NCI-H82 treated with DMSO at 0.1 percent for 48 hours (cell line): ENCODE measurements at regions not wholly inside any gene's neighbourhood (a gene's known extent, or its start where the extent isn't known, plus 50 kb on each side); places are given as distances from the start of the nearest gene placed in this dataset.
"Not testable (repeated sequence)": the region's sequence is repeated elsewhere in the genome, so short reads cannot be mapped to it uniquely, and the experiment has no call there.

Experiments
- DNase-seq: peaks from one replicate; lab custom pipeline; 2025; ENCODE audit not compliant: unreplicated experiment; lab: John Stamatoyannopoulos, UW

GRCh38 chr9:93813221-93814076, 141.7 kb downstream of the BARX1 start:
- no peak for DNase-seq

- no peak for DNase-seq
Measured at GRCh38 chr9:93812410-93812668, 142.8 kb downstream of the BARX1 start.

DNA sequence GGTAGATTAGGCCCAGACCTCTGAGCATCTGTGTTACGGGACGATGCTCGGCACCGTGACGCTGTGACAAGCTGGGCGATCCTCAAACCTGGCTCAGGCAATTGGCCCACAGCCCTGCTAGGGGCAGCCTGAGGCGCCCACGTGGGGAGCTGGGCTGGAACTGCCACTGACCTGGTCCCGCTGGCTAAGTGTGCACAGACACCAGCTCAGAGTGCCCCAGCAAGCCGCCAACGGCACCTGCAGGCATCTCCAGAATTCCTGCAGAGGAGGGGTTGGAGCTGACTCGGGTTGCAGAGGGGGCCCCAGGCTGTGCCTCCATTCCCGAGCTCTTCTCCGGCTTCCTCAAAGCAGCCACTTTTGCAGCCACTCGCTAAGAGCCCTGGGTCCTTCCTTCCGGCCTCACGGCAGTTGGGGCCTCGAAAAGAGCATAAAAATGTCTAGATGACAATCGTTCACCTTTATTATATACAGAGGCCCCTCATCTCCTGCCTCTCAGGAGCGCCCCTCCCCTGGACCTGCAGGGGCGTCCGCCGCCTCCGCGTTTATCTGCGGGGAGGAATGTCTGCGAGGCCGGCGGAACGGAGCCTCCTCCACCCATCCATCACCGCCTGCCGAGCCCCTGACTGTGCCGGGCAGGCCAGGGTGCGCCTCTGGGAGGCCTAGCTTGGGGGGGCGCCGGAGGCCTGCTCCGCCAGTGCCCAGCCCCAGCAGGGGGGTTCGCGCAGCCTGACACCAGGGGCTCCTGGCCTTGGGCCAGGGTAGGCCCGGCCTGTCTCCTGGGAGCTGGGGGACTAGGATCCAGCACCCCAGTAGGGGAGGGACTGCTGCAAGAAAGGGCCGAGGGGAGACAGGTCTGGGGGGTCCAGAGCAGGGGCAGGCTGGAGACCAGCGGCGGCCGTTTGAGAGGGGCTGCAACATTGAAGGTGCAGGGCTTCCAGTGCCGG, 144.9 kb downstream of the BARX1 start:
- no peak for DNase-seq

- DNase-seq: no peak
Measured at GRCh38 chr9:93809204-93809940, 145.8 kb downstream of the BARX1 start.

DNA sequence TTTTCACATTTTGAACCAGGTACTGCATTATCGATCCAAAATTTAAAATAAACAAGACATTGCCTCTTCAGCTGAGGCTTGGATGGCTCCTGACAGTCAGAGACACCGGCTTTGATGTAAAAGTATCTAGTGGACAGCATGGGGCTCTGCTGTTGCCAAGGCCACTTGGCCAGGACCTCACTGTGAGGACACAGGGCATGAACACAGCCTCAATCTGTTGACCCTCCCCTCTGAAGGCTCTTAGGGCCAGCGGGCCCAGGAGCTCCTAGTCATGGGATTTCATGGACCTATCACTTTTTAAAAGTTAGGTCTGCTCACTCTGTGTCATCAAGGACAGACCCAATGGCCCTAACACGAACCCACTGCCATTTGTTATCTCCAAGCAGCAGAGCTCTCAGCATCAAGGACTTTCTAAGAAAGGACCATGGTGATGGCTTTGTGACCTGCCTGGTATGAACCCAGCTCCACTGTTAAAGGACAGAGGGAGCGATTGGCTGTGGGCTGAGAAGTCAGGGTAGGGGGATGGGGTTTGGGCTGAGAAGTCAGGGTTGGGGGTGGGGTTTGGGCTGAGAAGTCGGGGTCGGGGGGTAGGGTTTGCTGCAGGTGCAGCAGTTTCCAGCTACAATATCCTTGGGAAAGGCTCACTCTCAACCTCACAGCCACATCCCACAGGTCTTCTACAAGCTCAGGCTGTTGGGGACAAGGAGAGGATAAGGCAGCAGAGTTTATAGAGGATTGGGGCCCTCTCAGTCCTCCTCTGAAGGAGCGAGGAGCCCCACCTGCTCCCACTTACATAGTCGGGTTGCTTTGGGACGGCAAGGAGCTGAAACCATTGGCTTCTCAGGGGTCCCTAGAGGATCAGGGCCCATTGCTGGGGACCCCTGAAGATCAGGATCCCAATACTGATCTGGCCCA, 146.8 kb downstream of the BARX1 start:
- DNase-seq: no peak

DNA sequence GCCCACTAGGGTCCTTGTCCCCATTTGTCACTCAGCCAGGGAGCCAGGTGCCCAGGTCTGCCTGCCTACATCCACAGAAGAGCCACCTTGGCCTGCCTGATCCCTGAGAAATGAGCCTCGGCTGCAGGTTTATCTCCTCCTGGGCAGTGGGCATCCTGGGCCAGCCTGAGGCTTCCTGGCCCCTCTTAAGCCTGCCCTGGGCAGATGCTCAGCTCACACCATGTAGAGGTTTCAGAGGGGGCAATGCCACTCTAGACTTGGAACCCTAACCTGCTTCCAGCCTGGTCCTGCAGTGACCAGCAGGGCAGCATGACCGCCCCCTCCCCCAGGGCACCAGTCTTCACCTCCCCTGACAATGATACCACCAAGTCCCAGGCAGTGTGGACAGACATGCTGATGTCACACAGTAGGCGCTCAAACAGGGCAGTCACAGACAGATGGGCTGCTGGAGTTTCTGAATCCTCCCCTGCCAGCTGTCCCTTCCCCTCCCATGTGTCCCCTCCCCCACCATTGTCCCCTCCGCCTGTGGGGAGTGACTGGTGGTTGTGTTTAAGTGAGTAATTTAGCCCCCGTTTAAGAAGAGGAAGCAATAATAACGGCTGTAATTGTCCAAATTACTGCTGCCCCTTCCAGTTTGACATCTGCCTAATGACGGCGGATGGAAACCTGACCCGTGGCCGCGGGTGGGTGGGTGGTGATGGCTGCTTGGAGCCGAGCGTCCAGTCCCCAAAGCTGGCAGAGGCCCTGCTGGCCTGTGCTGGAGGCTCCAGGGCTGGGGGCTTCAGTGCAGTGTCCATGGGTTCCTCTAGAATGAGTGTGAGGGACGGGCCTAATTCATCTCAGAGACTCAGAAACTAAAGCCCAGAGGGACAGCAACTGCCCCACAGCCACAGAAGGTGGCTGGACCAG, 147.7 kb downstream of the BARX1 start:
- peak; percentile 17 for DNase-seq

DNA sequence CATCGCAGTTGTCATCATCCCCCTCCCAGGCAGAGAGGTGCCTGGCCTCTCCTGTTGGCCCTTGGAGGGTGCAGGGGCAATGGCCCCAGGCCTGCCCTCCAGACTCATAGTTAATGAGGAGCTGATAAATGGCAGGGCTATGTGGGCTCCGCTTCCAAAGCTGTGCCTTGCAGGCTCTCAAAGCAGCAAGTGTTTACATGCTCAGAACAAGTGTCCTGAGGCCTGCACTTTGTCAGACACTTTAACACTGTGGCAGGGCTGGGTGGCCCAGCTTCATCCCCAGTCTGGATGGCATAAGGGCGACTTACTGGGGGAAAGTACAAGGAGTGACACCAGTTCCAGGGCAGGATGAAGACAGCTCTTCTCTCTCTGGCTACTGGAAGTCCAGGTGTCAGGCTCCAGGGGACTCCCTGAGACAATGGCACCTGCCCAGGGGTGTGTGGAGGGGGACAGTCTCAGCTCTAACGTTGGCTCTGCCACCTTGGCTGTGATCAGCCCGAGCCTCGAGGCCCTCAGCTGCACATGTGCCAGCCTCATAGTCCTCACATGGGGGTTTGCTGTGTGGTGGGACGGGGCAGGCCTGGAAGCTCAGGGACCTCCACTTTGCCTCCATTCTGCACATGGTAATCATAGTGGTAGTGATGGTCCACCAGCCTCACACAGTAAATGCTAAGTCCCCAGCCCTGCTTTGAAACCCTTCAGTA, 153.4 kb downstream of the BARX1 start:
- DNase-seq: no peak

DNA sequence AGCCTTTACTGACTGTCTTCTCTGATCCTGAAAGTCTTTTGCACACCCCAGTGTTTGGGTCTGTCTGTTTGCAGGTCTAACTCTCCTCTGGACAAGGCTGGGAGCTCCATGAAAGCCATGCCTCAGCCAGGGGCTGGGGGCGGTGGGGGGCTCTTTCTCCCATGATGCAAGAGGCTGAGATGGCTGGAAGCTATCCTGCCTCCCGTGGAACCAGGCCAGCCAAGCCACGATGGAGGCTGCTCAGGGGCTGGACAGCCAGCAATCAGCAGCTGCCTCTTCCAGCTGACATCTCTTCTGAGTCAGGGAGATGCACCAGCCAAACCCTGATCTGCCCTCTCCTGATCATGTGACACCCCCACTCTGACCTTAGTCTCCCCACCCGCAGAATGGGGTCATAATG, 154.0 kb downstream of the BARX1 start:
- no peak for DNase-seq

GRCh38 chr9:93792358-93792757, 162.8 kb downstream of the BARX1 start:
- DNase-seq: no peak

GRCh38 chr9:93786204-93786603, 169.0 kb downstream of the BARX1 start:
- no peak for DNase-seq

DNA sequence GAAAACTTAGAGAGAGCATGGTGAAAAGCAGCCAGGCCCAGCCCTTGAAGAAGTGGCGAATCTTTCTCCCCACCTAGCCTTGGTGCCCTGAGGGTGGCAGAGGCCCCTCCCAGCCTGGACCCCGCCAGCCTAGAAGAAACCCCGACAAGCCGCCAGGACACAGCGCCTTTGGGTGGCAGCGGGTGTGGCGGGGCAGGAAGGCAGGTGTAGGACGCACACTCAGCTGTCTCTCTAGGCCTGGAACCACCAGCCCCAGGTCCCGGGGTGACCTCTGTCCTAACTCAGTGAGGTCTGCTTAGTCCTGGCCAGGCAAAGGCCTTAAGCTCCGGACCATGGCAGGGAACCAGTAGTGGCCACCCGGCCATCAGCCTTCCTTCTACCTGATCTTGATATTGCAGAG, 178.3 kb downstream of the BARX1 start:
- DNase-seq: no peak

DNA sequence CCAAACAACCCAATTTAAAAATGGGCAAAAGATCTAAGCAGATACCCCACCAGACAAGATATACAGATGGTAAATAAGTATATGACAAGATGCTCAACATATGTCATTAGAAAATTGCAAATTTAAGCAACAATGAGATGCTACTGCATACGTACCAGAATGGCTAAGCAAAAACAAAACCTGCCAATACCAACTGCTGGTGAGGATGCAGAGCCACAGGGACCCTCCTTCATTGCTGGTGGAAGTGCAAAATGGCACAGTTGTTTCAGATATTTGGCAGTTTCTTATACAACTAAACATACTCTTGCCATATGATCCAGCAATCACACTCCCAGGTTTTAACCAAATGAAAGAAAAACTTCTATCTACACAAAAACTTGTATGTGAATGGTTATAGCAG, 178.9 kb downstream of the BARX1 start:
- no peak for DNase-seq

- no peak for DNase-seq
Measured at GRCh38 chr9:93774331-93775102, 180.6 kb downstream of the BARX1 start.

DNA sequence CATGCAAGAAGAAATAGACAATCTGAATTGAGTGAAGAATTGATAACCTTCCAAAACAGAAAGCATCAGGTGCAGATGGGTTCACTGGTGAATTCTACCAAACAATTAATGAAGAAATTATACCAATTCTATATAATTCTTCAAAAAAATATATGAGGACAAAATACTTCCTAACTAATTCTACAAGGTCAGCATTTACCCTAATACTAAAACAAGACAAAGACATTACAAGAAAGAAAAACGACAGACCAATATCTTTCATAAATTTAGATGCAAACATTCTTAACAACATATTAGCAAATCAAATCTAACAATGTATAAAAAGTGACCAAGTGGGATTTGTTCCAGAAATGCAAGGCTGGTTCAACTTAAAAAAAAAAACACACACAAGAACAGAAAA, 183.9 kb downstream of the BARX1 start:
- DNase-seq: no peak

DNA sequence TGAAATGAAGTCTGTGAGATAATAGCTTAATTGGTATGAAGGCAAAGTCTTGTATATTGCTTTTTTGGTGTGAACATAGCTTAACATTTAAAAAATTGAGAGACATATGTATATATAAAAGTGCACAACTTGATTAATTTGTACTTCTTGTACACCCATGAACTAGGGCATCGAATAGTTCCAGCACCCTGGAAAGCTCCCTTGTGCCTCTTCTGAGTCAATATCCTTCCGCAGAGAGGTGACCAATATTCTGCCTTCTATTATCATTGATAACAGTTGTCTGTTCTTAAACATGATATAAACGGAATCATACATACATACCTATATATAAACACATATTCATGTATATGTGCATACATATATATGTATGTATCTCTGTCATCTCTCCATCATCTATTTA, 185.4 kb downstream of the PHF2 start:
- DNase-seq: no peak

DNA sequence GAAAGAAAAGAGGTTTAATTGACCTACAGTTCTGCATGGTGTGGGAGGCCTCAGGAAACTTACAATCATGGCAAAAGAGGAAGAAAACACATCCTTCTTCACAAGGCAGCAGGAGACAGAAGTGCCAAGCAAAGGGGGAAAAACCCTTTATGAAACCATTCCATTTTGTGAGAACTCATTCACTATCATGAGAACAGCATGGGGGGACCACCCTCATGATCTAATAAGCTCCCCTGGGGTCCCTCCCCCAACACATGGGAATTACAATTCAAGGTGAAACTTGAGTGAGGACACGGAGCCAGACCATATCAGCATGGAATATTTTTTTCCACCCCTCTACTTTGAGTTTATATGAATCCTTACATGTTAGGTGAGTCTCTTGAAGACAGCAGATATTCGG, 173.7 kb downstream of the PHF2 start:
- DNase-seq: no peak

- not testable (repeated sequence) for DNase-seq
Measured at GRCh38 chr9:93748827-93749226, 172.4 kb downstream of the PHF2 start.

DNA sequence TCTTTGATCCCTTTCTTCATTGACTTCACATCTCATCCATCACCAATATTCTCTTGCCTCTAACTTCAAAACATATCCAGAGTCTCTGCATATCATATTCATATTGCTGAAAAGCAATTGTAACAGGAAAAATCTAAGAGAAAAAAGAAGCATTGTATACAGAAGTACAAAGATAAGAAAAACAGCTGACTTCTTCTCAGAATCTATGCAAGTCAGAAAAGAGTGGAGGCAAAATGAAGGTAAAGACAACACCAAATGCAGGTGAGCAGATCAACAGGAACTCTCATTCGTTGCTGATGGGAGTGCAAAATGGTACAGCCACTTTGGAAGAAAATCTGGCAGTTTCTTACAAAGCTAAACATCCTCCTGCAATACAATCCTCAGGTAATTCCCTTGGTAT, 155.6 kb downstream of the PHF2 start:
- no peak for DNase-seq
